ENCODE measurements at regions not wholly inside any gene's neighbourhood (a gene's known extent, or its start where the extent isn't known, plus 50 kb on each side); places are given as distances from the start of the nearest gene placed in this dataset.

GRCh38 chr6:86629123-86629522 lies 308.2 kb upstream of the HTR1E start:
- Histone ChIP-seq H3K27me3 (ENCODE audit: low read length) (no peaks in the 10 kb centered on the region), H3F3A (ENCODE audit: low read length, unreplicated experiment) (no peaks in the 10 kb centered on the region), H3K9me2 (replicated peaks; ENCODE audit: low read length) (no peaks in the 10 kb centered on the region), H3K9ac (ENCODE audit: low read length) (no peak overlapping the region), H4K20me1 (ENCODE audit: low read length) (no peaks in the 10 kb centered on the region), H3K4me1 (ENCODE audit: insufficient read depth, low read length) (no peaks in the 10 kb centered on the region), H3K4me2 (ENCODE audit: low read length) (no peak overlapping the region), H3K36me3 (ENCODE audit: low read depth, low read length) (no peaks in the 10 kb centered on the region), H3K27ac (ENCODE audit: low read length) (no peak overlapping the region), H2AFZ (ENCODE audit: low read length) (no peak overlapping the region), H3K9me3 (ENCODE audit: low read length) (no peaks in the 10 kb centered on the region), H3K4me3 (ENCODE audit: low read length) (no peak overlapping the region), H3K79me2 (ENCODE audit: low read length) (no peaks in the 10 kb centered on the region)
- no peak for DNase-seq
- ChIA-PET POLR2A (ENCODE audit: unreplicated experiment) (no interaction called here), CTCF (no interaction called here)
- intact Hi-C loops (cut with micrococcal nuclease): no loop called here
- no peak for ATAC-seq
- TF ChIP-seq CTCF (conservative IDR thresholded peaks at IDR 0.05; ENCODE audit: low read depth, low read length): no peak
- no peak for TF ChIP-seq EZH2 (IDR thresholded peaks at IDR 0.05; ENCODE audit: low read length, unreplicated experiment)
- TF ChIP-seq EZH2phosphoT487 (IDR thresholded peaks at IDR 0.05; ENCODE audit: borderline replicate concordance, low read length): no peak
- BruUV-seq (replicated peaks): no TSS peak

DNA sequence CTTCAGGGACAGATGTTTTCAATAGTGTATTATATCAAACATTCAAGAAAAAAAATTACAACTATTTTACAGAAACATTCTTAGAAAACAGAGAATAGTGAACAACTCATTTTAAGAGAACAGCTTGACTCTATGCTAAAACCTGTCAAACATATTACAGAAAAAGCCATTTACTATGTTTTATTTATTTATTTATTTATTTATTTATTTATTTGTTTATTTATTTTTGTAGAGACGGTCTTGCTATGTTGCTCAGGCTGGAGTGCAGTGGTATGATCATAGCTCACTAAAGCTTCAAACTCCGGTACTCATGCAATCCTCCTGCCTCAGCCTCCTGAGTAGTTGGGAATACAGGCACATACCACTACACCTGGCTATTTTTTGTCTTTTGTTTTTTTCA lies 317.9 kb upstream of the HTR1E start:
- H3F3A ChIP-seq (ENCODE audit: low read length, unreplicated experiment): no peaks in the 10 kb centered on the region
- H3K36me3 ChIP-seq (ENCODE audit: low read depth, low read length): no peaks in the 10 kb centered on the region
- DNase-seq (no peak), ATAC-seq (no peak)
- TF ChIP-seq CTCF (conservative IDR thresholded peaks at IDR 0.05; ENCODE audit: low read depth, low read length) (no peak), EZH2 (IDR thresholded peaks at IDR 0.05; ENCODE audit: low read length, unreplicated experiment) (no peak), EZH2phosphoT487 (IDR thresholded peaks at IDR 0.05; ENCODE audit: borderline replicate concordance, low read length) (no peak)
- no peaks in the 10 kb centered on the region for H3K9me2 ChIP-seq (replicated peaks; ENCODE audit: low read length)
- no peaks in the 10 kb centered on the region for H3K4me1 ChIP-seq (ENCODE audit: insufficient read depth, low read length)
- no peak overlapping the region for H3K9ac ChIP-seq (ENCODE audit: low read length)
- POLR2A ChIA-PET (ENCODE audit: unreplicated experiment): no interaction called here
- H3K27ac ChIP-seq (ENCODE audit: low read length): no peak overlapping the region
- H3K4me2 ChIP-seq (ENCODE audit: low read length): no peak overlapping the region
- H3K79me2 ChIP-seq (ENCODE audit: low read length): no peaks in the 10 kb centered on the region
- H3K27me3 ChIP-seq (ENCODE audit: low read length): no peaks in the 10 kb centered on the region
- CTCF ChIA-PET: no interaction called here
- intact Hi-C loops (cut with micrococcal nuclease): no loop called here
- no peak overlapping the region for H3K4me3 ChIP-seq (ENCODE audit: low read length)
- no peaks in the 10 kb centered on the region for H3K9me3 ChIP-seq (ENCODE audit: low read length)
- no peak overlapping the region for H2AFZ ChIP-seq (ENCODE audit: low read length)
- no TSS peak for BruUV-seq (replicated peaks)
- H4K20me1 ChIP-seq (ENCODE audit: low read length): no peaks in the 10 kb centered on the region

- CTCF ChIA-PET: no interaction called here
- POLR2A ChIA-PET (ENCODE audit: unreplicated experiment): no interaction called here
Observed at GRCh38 chr6:86615299-86615698, 322.0 kb upstream of the HTR1E start.

More at GRCh38 chr6:86615299-86615698, 322.0 kb upstream of the HTR1E start:
- H3K9me2 ChIP-seq (replicated peaks; ENCODE audit: low read length): no peaks in the 10 kb centered on the region
- no peaks in the 10 kb centered on the region for H3K9me3 ChIP-seq (ENCODE audit: low read length)
- H3F3A ChIP-seq (ENCODE audit: low read length, unreplicated experiment): no peaks in the 10 kb centered on the region
- BruUV-seq (replicated peaks): no TSS peak
- DNase-seq: no peak
- no peak overlapping the region for H3K4me2 ChIP-seq (ENCODE audit: low read length)
- no peak for ATAC-seq
- no peak overlapping the region for H3K9ac ChIP-seq (ENCODE audit: low read length)
- no peak overlapping the region for H3K4me3 ChIP-seq (ENCODE audit: low read length)
- no peak overlapping the region for H2AFZ ChIP-seq (ENCODE audit: low read length)
- H3K27me3 ChIP-seq (ENCODE audit: low read length): no peaks in the 10 kb centered on the region
- no peaks in the 10 kb centered on the region for H3K4me1 ChIP-seq (ENCODE audit: insufficient read depth, low read length)
- no peak overlapping the region for H3K27ac ChIP-seq (ENCODE audit: low read length)
- H3K36me3 ChIP-seq (ENCODE audit: low read depth, low read length): no peaks in the 10 kb centered on the region
- no peak for TF ChIP-seq CTCF (conservative IDR thresholded peaks at IDR 0.05; ENCODE audit: low read depth, low read length)
- TF ChIP-seq EZH2phosphoT487 (IDR thresholded peaks at IDR 0.05; ENCODE audit: borderline replicate concordance, low read length): no peak
- TF ChIP-seq EZH2 (IDR thresholded peaks at IDR 0.05; ENCODE audit: low read length, unreplicated experiment): no peak
- H3K79me2 ChIP-seq (ENCODE audit: low read length): no peaks in the 10 kb centered on the region
- intact Hi-C loops (cut with micrococcal nuclease): no loop called here
- H4K20me1 ChIP-seq (ENCODE audit: low read length): no peaks in the 10 kb centered on the region

Measured in PC-3 (cell line).